Astrocyte (in vitro differentiated cells and primary cell): ENCODE measurements at regions not wholly inside any gene's neighbourhood (a gene's known extent, or its start where the extent isn't known, plus 50 kb on each side); places are given as distances from the start of the nearest gene placed in this dataset.

ENCODE experiments used
- DNase-seq: peaks from one replicate; pipeline ENCODE4 v3.0.0-alpha.2; 2010; ENCODE audit warnings: low read depth
- FAIRE-seq: peaks from 2 replicates; lab custom pipeline; 2011; peaks lifted over from hg19 to GRCh38; lab: Jason Lieb, UNC
- H2AFZ ChIP-seq: 2 replicates; pipeline ENCODE4 v1.6.0; 2012; ENCODE audit warnings: low read depth, low read length, inconsistent platforms
- H3K27ac ChIP-seq: 2 replicates; pipeline ENCODE4 v1.5.1; 2011; ENCODE audit warnings: low read depth, low read length, inconsistent platforms
- H3K27me3 ChIP-seq: 2 replicates; pipeline ENCODE4 v1.6.0; 2011; ENCODE audit warnings: low read length, inconsistent platforms; ENCODE audit not compliant: insufficient read depth
- H3K36me3 ChIP-seq: 2 replicates; pipeline ENCODE4 v1.5.1; 2011; ENCODE audit warnings: low read length, inconsistent platforms; ENCODE audit not compliant: insufficient read depth
- H3K4me1 ChIP-seq: 2 replicates; pipeline ENCODE4 v1.5.1; 2011; ENCODE audit warnings: low read length, inconsistent platforms; ENCODE audit not compliant: insufficient read depth
- H3K4me2 ChIP-seq: 2 replicates; pipeline ENCODE4 v1.6.0; 2012; ENCODE audit warnings: low read length, inconsistent platforms
- H3K4me3 ChIP-seq: 2 replicates; pipeline ENCODE4 v1.5.1; 2011; ENCODE audit warnings: low read depth, mild to moderate bottlenecking, low read length, inconsistent platforms; ENCODE audit not compliant: insufficient read depth
- H3K79me2 ChIP-seq: 2 replicates; pipeline ENCODE4 v1.6.0; 2012; ENCODE audit warnings: mild to moderate bottlenecking, low read length, inconsistent platforms; ENCODE audit not compliant: insufficient read depth
- H3K9ac ChIP-seq: 2 replicates; pipeline ENCODE4 v1.6.0; 2012; ENCODE audit warnings: mild to moderate bottlenecking, low read length, inconsistent platforms
- H3K9me3 ChIP-seq: 2 replicates; pipeline ENCODE4 v1.5.1; 2012; ENCODE audit warnings: low read depth, mild to moderate bottlenecking, low read length, inconsistent platforms; ENCODE audit not compliant: insufficient read depth
- H4K20me1 ChIP-seq: 2 replicates; pipeline ENCODE4 v1.6.0; 2012; ENCODE audit warnings: low read length, inconsistent platforms; ENCODE audit not compliant: insufficient read depth
- H3K27ac Mint-ChIP-seq: one replicate; pipeline ENCODE4 v1.8.0; 2021; ENCODE audit warnings: mild to moderate bottlenecking, mixed read lengths; ENCODE audit not compliant: unreplicated experiment
- H3K27me3 Mint-ChIP-seq: one replicate; pipeline ENCODE4 v1.8.0; 2021; ENCODE audit warnings: low read depth, mixed read lengths; ENCODE audit not compliant: unreplicated experiment
- H3K36me3 Mint-ChIP-seq: one replicate; pipeline ENCODE4 v1.8.0; 2021; ENCODE audit warnings: low read depth, mixed read lengths; ENCODE audit not compliant: unreplicated experiment
- H3K4me1 Mint-ChIP-seq: one replicate; pipeline ENCODE4 v1.8.0; 2021; ENCODE audit warnings: low read depth, mixed read lengths; ENCODE audit not compliant: unreplicated experiment
- H3K4me3 Mint-ChIP-seq: one replicate; pipeline ENCODE4 v1.8.0; 2021; ENCODE audit warnings: mild to moderate bottlenecking, moderate library complexity, mixed read lengths; ENCODE audit not compliant: unreplicated experiment
- H3K9me3 Mint-ChIP-seq: one replicate; pipeline ENCODE4 v1.8.0; 2021; ENCODE audit warnings: mild to moderate bottlenecking, mixed read lengths; ENCODE audit not compliant: unreplicated experiment
- EZH2 ChIP-seq: IDR thresholded peaks from 2 replicates; pipeline ENCODE4 v1.6.1; 2012; ENCODE audit warnings: mild to moderate bottlenecking, low read length, inconsistent platforms; ENCODE audit not compliant: insufficient read depth
- TF ChIP-seq, protein P1 (sequence below): IDR thresholded peaks from 2 replicates; pipeline ENCODE4 v1.5.1; 2011; ENCODE audit warnings: low read depth, mild to moderate bottlenecking, inconsistent platforms, low read length, moderate library complexity; ENCODE audit not compliant: insufficient read depth

DNA sequence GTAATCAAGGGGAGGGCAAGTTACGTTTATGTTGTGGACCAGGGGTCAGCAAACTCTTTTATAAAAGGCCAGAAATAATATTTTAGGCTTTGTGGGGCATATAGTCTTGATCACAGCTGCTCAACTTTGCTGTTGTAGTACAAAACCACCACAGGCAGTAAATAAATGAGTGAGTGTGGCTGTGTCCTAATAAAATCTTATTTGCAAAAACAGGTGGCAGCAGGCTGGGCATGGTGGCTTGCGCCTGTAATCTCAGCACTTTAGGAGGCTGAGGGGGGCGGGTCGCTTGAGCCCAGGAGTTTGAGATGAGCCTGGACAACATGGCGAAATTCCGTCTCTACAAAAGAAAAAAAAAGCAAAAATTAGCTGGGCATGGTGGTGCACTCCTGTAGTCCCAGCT, 57.9 kb upstream of the NUP160 start:
- H3K27ac ChIP-seq, result peak overlapping the region; percentile 47
- H3K4me2 ChIP-seq, result no peak overlapping the region
- no peak for TF ChIP-seq EZH2
- TF ChIP-seq, protein P1, sequence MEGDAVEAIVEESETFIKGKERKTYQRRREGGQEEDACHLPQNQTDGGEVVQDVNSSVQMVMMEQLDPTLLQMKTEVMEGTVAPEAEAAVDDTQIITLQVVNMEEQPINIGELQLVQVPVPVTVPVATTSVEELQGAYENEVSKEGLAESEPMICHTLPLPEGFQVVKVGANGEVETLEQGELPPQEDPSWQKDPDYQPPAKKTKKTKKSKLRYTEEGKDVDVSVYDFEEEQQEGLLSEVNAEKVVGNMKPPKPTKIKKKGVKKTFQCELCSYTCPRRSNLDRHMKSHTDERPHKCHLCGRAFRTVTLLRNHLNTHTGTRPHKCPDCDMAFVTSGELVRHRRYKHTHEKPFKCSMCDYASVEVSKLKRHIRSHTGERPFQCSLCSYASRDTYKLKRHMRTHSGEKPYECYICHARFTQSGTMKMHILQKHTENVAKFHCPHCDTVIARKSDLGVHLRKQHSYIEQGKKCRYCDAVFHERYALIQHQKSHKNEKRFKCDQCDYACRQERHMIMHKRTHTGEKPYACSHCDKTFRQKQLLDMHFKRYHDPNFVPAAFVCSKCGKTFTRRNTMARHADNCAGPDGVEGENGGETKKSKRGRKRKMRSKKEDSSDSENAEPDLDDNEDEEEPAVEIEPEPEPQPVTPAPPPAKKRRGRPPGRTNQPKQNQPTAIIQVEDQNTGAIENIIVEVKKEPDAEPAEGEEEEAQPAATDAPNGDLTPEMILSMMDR, result no peak
- Mint-ChIP-seq H3K27ac (no peak overlapping the region), H3K4me3 (no peak overlapping the region), H3K9me3 (no peaks in the 10 kb centered on the region), H3K27me3 (peaks cover 4% of the 10 kb centered on the region), H3K4me1 (no peaks in the 10 kb centered on the region), H3K36me3 (no peaks in the 10 kb centered on the region)
- FAIRE-seq (no peak), DNase-seq (no peak)
- H3K9ac ChIP-seq, result no peak overlapping the region
- H3K9me3 ChIP-seq, result no peaks in the 10 kb centered on the region
- no peaks in the 10 kb centered on the region for H3K4me1 ChIP-seq
- H3K4me3 ChIP-seq, result no peak overlapping the region
- H3K79me2 ChIP-seq, result no peaks in the 10 kb centered on the region
- H3K36me3 ChIP-seq, result no peaks in the 10 kb centered on the region
- no peaks in the 10 kb centered on the region for H4K20me1 ChIP-seq
- H2AFZ ChIP-seq, result no peak overlapping the region
- H3K27me3 ChIP-seq, result no peaks in the 10 kb centered on the region

DNA sequence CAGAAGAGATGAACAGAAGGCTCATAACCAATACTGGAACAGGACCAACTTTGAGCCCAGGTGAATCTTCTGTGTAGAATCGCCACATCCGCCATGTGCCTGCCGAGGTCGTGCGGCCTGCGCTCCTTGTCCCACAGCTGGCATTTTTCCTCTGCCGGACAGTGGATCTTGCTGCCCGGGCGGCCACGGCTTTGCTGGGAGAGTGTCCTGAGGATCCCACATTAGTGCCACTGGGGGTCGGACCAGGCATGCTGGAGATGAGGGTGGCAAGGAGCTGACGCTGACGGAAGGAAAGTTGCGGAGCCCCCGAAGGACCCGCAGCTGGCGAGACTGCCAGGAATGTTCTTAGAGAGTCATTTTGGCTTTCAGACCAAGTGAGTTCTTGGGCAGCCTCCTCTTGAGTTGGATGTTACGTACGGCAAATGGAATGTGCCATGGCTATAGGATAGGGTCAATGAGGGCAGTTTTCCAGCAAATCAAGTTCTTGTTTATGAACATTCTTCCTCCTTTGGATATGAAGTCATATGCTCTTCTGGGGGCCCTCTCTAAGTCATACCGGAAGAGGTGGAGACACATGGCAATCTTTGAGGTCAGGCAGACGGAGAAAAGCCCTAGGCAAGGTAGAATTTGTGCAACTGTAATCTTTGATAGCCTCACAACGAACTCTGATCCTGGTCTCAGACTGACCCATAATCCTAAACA, 57.4 kb upstream of the NUP160 start:
- H2AFZ ChIP-seq, result no peak overlapping the region

More for the DNA sequence above, 57.4 kb upstream of the NUP160 start:
- no peak overlapping the region for H3K4me3 Mint-ChIP-seq
- H3K27ac ChIP-seq, result peak overlapping the region; percentile 47
- no peak overlapping the region for H3K9ac ChIP-seq
- FAIRE-seq, result no peak
- H3K36me3 ChIP-seq, result no peaks in the 10 kb centered on the region
- H3K9me3 ChIP-seq, result no peaks in the 10 kb centered on the region
- no peaks in the 10 kb centered on the region for H3K36me3 Mint-ChIP-seq
- H3K4me3 ChIP-seq, result no peak overlapping the region
- H3K9me3 Mint-ChIP-seq, result no peaks in the 10 kb centered on the region
- no peaks in the 10 kb centered on the region for H3K79me2 ChIP-seq
- peak; percentile 66 for DNase-seq
- TF ChIP-seq, protein P1, result no peak
- TF ChIP-seq EZH2, result no peak
- H3K4me2 ChIP-seq, result no peak overlapping the region
- H3K4me1 ChIP-seq, result no peaks in the 10 kb centered on the region
- H4K20me1 ChIP-seq, result no peaks in the 10 kb centered on the region
- no peaks in the 10 kb centered on the region for H3K27me3 ChIP-seq
- peaks cover 4% of the 10 kb centered on the region for H3K27me3 Mint-ChIP-seq
- H3K4me1 Mint-ChIP-seq, result no peaks in the 10 kb centered on the region
- no peak overlapping the region for H3K27ac Mint-ChIP-seq
